ENCODE measurements at regions not wholly inside any gene's neighbourhood (a gene's known extent, or its start where the extent isn't known, plus 50 kb on each side); places are given as distances from the start of the nearest gene placed in this dataset.

GRCh38 chr9:103188781-103189350 is 193.7 kb downstream of the CYLC2 start:
- TF ChIP-seq ZNF549 (CRISPR knock-in tag; IDR thresholded peaks at IDR 0.05) (no peak), ZNF10 (CRISPR knock-in tag; IDR thresholded peaks at IDR 0.05; ENCODE audit: borderline replicate concordance, low read depth) (no peak), PATZ1 (CRISPR knock-in tag; IDR thresholded peaks at IDR 0.05) (no peak), RAD51 (IDR thresholded peaks at IDR 0.05; ENCODE audit: borderline replicate concordance) (no peak), THAP7 (CRISPR knock-in tag; IDR thresholded peaks at IDR 0.05) (no peak), ZNF382 (CRISPR knock-in tag; IDR thresholded peaks at IDR 0.05; ENCODE audit: borderline replicate concordance) (no peak), ZFP91 (CRISPR knock-in tag; IDR thresholded peaks at IDR 0.05; ENCODE audit: borderline replicate concordance) (no peak), ZBTB7A (CRISPR knock-in tag; IDR thresholded peaks at IDR 0.05) (no peak), TAF15 (IDR thresholded peaks at IDR 0.05; ENCODE audit: low read depth, low read length, poor library complexity, severe bottlenecking) (no peak), NFE2 (CRISPR knock-in tag; IDR thresholded peaks at IDR 0.05) (no peak), ZBTB3 (CRISPR knock-in tag; IDR thresholded peaks at IDR 0.05; ENCODE audit: borderline replicate concordance, low read depth) (no peak), BHLHE40 (IDR thresholded peaks at IDR 0.05; ENCODE audit: low read length) (no peak)
